ENCODE measurements at regions not wholly inside any gene's neighbourhood (a gene's known extent, or its start where the extent isn't known, plus 50 kb on each side); places are given as distances from the start of the nearest gene placed in this dataset.

- TF ChIP-seq ZNF274 (IDR thresholded peaks at IDR 0.05; ENCODE audit: low read depth, low read length) (no peak), YY1 (IDR thresholded peaks at IDR 0.05; ENCODE audit: insufficient read depth, insufficient read length) (no peak), SUZ12 (IDR thresholded peaks at IDR 0.05; ENCODE audit: extremely low read depth, insufficient read depth, insufficient read length) (no peak)
Observed at GRCh38 chr14:98408024-98408555, 863.9 kb downstream of the BCL11B start.
